SK-N-SH treated with all-trans-retinoic acid at 6 μM for 48 hours (cell line): ENCODE measurements at regions not wholly inside any gene's neighbourhood (a gene's known extent, or its start where the extent isn't known, plus 50 kb on each side); places are given as distances from the start of the nearest gene placed in this dataset.

ENCODE experiments used
- ATAC-seq: fragments of 200-7000 bp; cut with Tn5 transposase; 3 replicates; pipeline ENCODE4 v1.9.1; 2020; ENCODE audit warnings: mild to moderate bottlenecking, moderate library complexity
- ARNTL ChIP-seq: fragments of 450-650 bp; formaldehyde crosslinking; IDR thresholded peaks from 2 replicates; pipeline ENCODE4 v1.5.0; 2020; ENCODE audit warnings: low read depth, mild to moderate bottlenecking, moderate library complexity, borderline replicate concordance
- BACH2 ChIP-seq: fragments of 250-450 bp; sonication (Bioruptor Pico); IDR thresholded peaks from 2 replicates; pipeline ENCODE4 v1.9.0; 2021; ENCODE audit warnings: mild to moderate bottlenecking, borderline replicate concordance
- CSRNP3 ChIP-seq: fragments of 250-450 bp; sonication (Bioruptor Pico); IDR thresholded peaks from 2 replicates; pipeline ENCODE4 v1.5.1; 2021; ENCODE audit warnings: mild to moderate bottlenecking, moderate library complexity
- ESRRG ChIP-seq: fragments of 250-450 bp; sonication (Bioruptor Pico); IDR thresholded peaks from 2 replicates; pipeline ENCODE4 v1.6.1; 2021; ENCODE audit warnings: mild to moderate bottlenecking
- GLIS3 ChIP-seq: fragments of 250-450 bp; sonication (Bioruptor Pico); IDR thresholded peaks from 2 replicates; pipeline ENCODE4 v1.5.0; 2020; ENCODE audit warnings: mild to moderate bottlenecking, moderate library complexity
- ISL1 ChIP-seq: fragments of 250-450 bp; sonication (Bioruptor Pico); IDR thresholded peaks from 2 replicates; pipeline ENCODE4 v2.1.2; 2022; ENCODE audit warnings: mild to moderate bottlenecking, moderate library complexity
- OSR1 ChIP-seq: fragments of 250-450 bp; sonication (Bioruptor Pico); IDR thresholded peaks from 2 replicates; pipeline ENCODE4 v1.8.0; 2022; ENCODE audit warnings: moderate library complexity, mild to moderate bottlenecking, inconsistent platforms
- RARB ChIP-seq: fragments of 250-450 bp; sonication (Bioruptor Pico); IDR thresholded peaks from 2 replicates; pipeline ENCODE4 v1.8.0; 2021; ENCODE audit warnings: mild to moderate bottlenecking, moderate library complexity
- SNAI2 ChIP-seq: fragments of 250-450 bp; sonication (Bioruptor Pico); IDR thresholded peaks from 2 replicates; pipeline ENCODE4 v1.5.0; 2020; ENCODE audit warnings: mild to moderate bottlenecking, moderate library complexity
- TCF4 ChIP-seq: fragments of 250-450 bp; sonication (Bioruptor Pico); IDR thresholded peaks from 2 replicates; pipeline ENCODE4 v1.8.0; 2021; ENCODE audit warnings: mild to moderate bottlenecking, moderate library complexity, borderline replicate concordance
- TOX ChIP-seq: fragments of 250-450 bp; sonication (Bioruptor Pico); IDR thresholded peaks from 2 replicates; pipeline ENCODE4 v1.8.0; 2021; ENCODE audit warnings: mild to moderate bottlenecking, moderate library complexity, borderline replicate concordance
- TSHZ2 ChIP-seq: fragments of 250-450 bp; sonication (Bioruptor Pico); IDR thresholded peaks from 2 replicates; pipeline ENCODE4 v1.5.0; 2020; ENCODE audit warnings: mild to moderate bottlenecking, moderate library complexity
- ZC3H10 ChIP-seq: fragments of 250-450 bp; sonication (Bioruptor Pico); IDR thresholded peaks from 2 replicates; pipeline ENCODE4 v1.5.1; 2021; ENCODE audit warnings: mild to moderate bottlenecking, moderate library complexity
- ZFP3 ChIP-seq: fragments of 250-450 bp; sonication (Bioruptor Pico); IDR thresholded peaks from 2 replicates; pipeline ENCODE4 v1.5.0; 2020; ENCODE audit warnings: mild to moderate bottlenecking, moderate library complexity
- ZFP30 ChIP-seq: fragments of 450-650 bp; formaldehyde crosslinking; IDR thresholded peaks from 2 replicates; pipeline ENCODE4 v1.5.0; 2022; ENCODE audit warnings: mild to moderate bottlenecking, moderate library complexity
- ZNF565 ChIP-seq: fragments of 450-650 bp; formaldehyde crosslinking; conservative IDR thresholded peaks from 2 replicates; pipeline ENCODE4 v1.5.0; 2020; ENCODE audit warnings: low read depth, mild to moderate bottlenecking, moderate library complexity
- ZNF70 ChIP-seq: fragments of 450-650 bp; formaldehyde crosslinking; IDR thresholded peaks from 2 replicates; pipeline ENCODE4 v1.5.0; 2020; ENCODE audit warnings: mild to moderate bottlenecking, moderate library complexity
- ZNF8 ChIP-seq: fragments of 450-650 bp; formaldehyde crosslinking; IDR thresholded peaks from 2 replicates; pipeline ENCODE4 v1.5.0; 2020; ENCODE audit warnings: mild to moderate bottlenecking, moderate library complexity
- TF ChIP-seq, protein P1 (sequence below): fragments of 250-450 bp; sonication (Bioruptor Pico); IDR thresholded peaks from 2 replicates; pipeline ENCODE4 v1.5.1; 2020; ENCODE audit warnings: low read depth, mild to moderate bottlenecking, moderate library complexity

GRCh38 chr3:73136941-73137340 lies 75.5 kb downstream of the EBLN2 start:
- TF ChIP-seq ZNF70 (no peak), ZNF565 (CRISPR knock-in tag) (no peak), ESRRG (CRISPR knock-in tag) (no peak), ZC3H10 (CRISPR knock-in tag) (no peak), ARNTL (CRISPR knock-in tag) (no peak), BACH2 (CRISPR knock-in tag) (no peak), TOX (CRISPR knock-in tag) (no peak), GLIS3 (no peak), ZNF8 (CRISPR knock-in tag) (no peak), SNAI2 (CRISPR knock-in tag) (no peak), OSR1 (CRISPR knock-in tag) (no peak), ISL1 (CRISPR knock-in tag) (no peak), TCF4 (CRISPR knock-in tag) (no peak)
- TF ChIP-seq, protein P1, sequence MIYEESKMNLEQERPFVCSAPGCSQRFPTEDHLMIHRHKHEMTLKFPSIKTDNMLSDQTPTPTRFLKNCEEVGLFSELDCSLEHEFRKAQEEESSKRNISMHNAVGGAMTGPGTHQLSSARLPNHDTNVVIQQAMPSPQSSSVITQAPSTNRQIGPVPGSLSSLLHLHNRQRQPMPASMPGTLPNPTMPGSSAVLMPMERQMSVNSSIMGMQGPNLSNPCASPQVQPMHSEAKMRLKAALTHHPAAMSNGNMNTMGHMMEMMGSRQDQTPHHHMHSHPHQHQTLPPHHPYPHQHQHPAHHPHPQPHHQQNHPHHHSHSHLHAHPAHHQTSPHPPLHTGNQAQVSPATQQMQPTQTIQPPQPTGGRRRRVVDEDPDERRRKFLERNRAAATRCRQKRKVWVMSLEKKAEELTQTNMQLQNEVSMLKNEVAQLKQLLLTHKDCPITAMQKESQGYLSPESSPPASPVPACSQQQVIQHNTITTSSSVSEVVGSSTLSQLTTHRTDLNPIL (CRISPR knock-in tag), result no peak
- ATAC-seq, result no peak

- peak; percentile 30; the same call in 2 of the 3 replicates for ATAC-seq
- TF ChIP-seq TSHZ2 (CRISPR knock-in tag), result 0 out of 2 replicates have a peak, but pooled peaks have one; percentile 42
- peak; percentile 64; the same call in 1 of the 2 replicates for TF ChIP-seq ZNF70
- TF ChIP-seq TCF4 (CRISPR knock-in tag), result peak; percentile 56; the same call in 1 of the 2 replicates
- TF ChIP-seq RARB (CRISPR knock-in tag), result no peak
Observed at GRCh38 chr3:73137736-73138403, 76.4 kb downstream of the EBLN2 start.

- TF ChIP-seq RARB (CRISPR knock-in tag), result no peak
- no peak for TF ChIP-seq ZC3H10 (CRISPR knock-in tag)
- no peak for TF ChIP-seq ZFP3 (CRISPR knock-in tag)
- TF ChIP-seq ARNTL (CRISPR knock-in tag), result no peak
- TF ChIP-seq ISL1 (CRISPR knock-in tag), result no peak
- no peak for TF ChIP-seq GLIS3
- TF ChIP-seq TCF4 (CRISPR knock-in tag), result no peak
- TF ChIP-seq ZNF565 (CRISPR knock-in tag), result no peak
- TF ChIP-seq ZNF70, result no peak
- no peak for TF ChIP-seq BACH2 (CRISPR knock-in tag)
- TF ChIP-seq, protein P1 (CRISPR knock-in tag), result no peak
- no peak for TF ChIP-seq ZFP30 (CRISPR knock-in tag)
- no peak for TF ChIP-seq TSHZ2 (CRISPR knock-in tag)
- TF ChIP-seq CSRNP3 (CRISPR knock-in tag), result no peak
- TF ChIP-seq OSR1 (CRISPR knock-in tag), result no peak
- TF ChIP-seq ZNF8 (CRISPR knock-in tag), result no peak
- no peak for ATAC-seq
Observed at GRCh38 chr3:73140772-73141442, 79.4 kb downstream of the EBLN2 start.
